Loucy (cell line): ENCODE measurements at regions not wholly inside any gene's neighbourhood (a gene's known extent, or its start where the extent isn't known, plus 50 kb on each side); places are given as distances from the start of the nearest gene placed in this dataset.

Experiments used
- H2AFZ ChIP-seq: fragments of 200-600 bp; sonication (generic); 2 replicates; pipeline ENCODE4 v1.6.0; 2016; ENCODE audit warnings: antibody characterized with exemption, mild to moderate bottlenecking, low read length, moderate library complexity
- H3F3A ChIP-seq: fragments of 200-600 bp; 2 replicates; pipeline ENCODE4 v1.6.0; 2016; ENCODE audit warnings: antibody characterized with exemption, low read depth, mild to moderate bottlenecking
- H3K27me3 ChIP-seq: fragments of 200-600 bp; sonication (generic); 2 replicates; pipeline ENCODE4 v1.6.1; 2014; ENCODE audit warnings: low read length, mild to moderate bottlenecking; ENCODE audit not compliant: insufficient read depth, poor library complexity, severe bottlenecking
- H3K36me3 ChIP-seq: fragments of 200-600 bp; sonication (generic); 2 replicates; pipeline ENCODE4 v1.6.1; 2016; ENCODE audit warnings: low read length; ENCODE audit not compliant: insufficient read depth
- H3K4me1 ChIP-seq: fragments of 200-600 bp; sonication (generic); 2 replicates; pipeline ENCODE4 v1.5.1; 2014; ENCODE audit warnings: low read length, mild to moderate bottlenecking; ENCODE audit not compliant: insufficient read depth, poor library complexity, severe bottlenecking
- H3K4me2 ChIP-seq: fragments of 200-600 bp; sonication (generic); 2 replicates; pipeline ENCODE4 v1.6.0; 2014; ENCODE audit warnings: antibody characterized with exemption, low read length, low read depth, mild to moderate bottlenecking; ENCODE audit not compliant: poor library complexity, severe bottlenecking
- H3K4me3 ChIP-seq: fragments of 200-600 bp; sonication (generic); 2 replicates; pipeline ENCODE4 v1.5.1; 2014; ENCODE audit warnings: low read length, mild to moderate bottlenecking, mixed read lengths; ENCODE audit not compliant: poor library complexity, severe bottlenecking
- H3K79me2 ChIP-seq: fragments of 200-600 bp; sonication (generic); 2 replicates; pipeline ENCODE4 v1.6.1; 2014; ENCODE audit warnings: low read length; ENCODE audit not compliant: insufficient read depth
- H3K9ac ChIP-seq: fragments of 200-600 bp; sonication (generic); 2 replicates; pipeline ENCODE4 v1.6.0; 2014; ENCODE audit warnings: mild to moderate bottlenecking, low read depth, low read length, moderate library complexity; ENCODE audit not compliant: poor library complexity, severe bottlenecking
- H3K9me2 ChIP-seq: fragments of 200-600 bp; sonication (generic); replicated peaks from 2 replicates; pipeline ENCODE4 v1.6.1; 2016; ENCODE audit warnings: low read depth, low read length, mixed read lengths
- H3K9me3 ChIP-seq: fragments of 200-600 bp; sonication (generic); 2 replicates; pipeline ENCODE4 v1.6.1; 2014; ENCODE audit warnings: mild to moderate bottlenecking, antibody characterized with exemption, low read length, low read depth; ENCODE audit not compliant: insufficient read depth
- H4K20me1 ChIP-seq: fragments of 200-600 bp; sonication (generic); 2 replicates; pipeline ENCODE4 v1.6.0; 2014; ENCODE audit warnings: antibody characterized with exemption, low read length, mild to moderate bottlenecking; ENCODE audit not compliant: insufficient read depth, poor library complexity, severe bottlenecking
- EZH2phosphoT487 ChIP-seq: fragments of 200-600 bp; IDR thresholded peaks from 2 replicates; pipeline ENCODE4 v1.6.1; 2018; ENCODE audit warnings: antibody characterized with exemption, mild to moderate bottlenecking, moderate library complexity, borderline replicate concordance
- TF ChIP-seq, protein P1 (sequence below): fragments of 200-600 bp; sonication (generic); conservative IDR thresholded peaks from 2 replicates; pipeline ENCODE4 v1.5.1; 2014; ENCODE audit warnings: mild to moderate bottlenecking, antibody characterized with exemption, low read length

DNA sequence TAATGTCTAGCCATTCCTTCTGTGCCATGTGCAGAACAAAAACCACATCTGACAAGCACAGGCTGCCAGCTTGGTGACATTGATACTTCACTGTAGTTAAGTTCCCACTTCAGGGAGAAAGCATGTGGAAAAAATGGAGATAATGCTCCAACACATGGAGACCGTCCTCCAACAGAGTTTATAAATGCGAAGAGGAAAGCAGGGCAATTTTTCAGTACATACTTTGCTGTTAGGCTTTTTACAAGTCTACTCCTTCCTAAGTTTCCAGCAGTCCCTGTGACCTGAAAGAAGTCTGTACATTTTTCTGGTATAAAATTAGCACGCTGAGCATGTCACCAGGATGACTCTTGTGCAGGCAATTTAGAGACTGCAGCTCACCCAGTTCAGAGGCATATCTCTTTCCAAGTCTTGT is 766.9 kb upstream of the IGFBP7 start:
- H3K27me3 ChIP-seq = no peaks in the 10 kb centered on the region
- no peak overlapping the region for H3K4me2 ChIP-seq
- no peaks in the 10 kb centered on the region for H3K9me3 ChIP-seq
- no peak overlapping the region for H2AFZ ChIP-seq
- H3K4me1 ChIP-seq = no peaks in the 10 kb centered on the region
- H3K36me3 ChIP-seq = no peaks in the 10 kb centered on the region
- TF ChIP-seq EZH2phosphoT487 = no peak
- TF ChIP-seq, protein P1, sequence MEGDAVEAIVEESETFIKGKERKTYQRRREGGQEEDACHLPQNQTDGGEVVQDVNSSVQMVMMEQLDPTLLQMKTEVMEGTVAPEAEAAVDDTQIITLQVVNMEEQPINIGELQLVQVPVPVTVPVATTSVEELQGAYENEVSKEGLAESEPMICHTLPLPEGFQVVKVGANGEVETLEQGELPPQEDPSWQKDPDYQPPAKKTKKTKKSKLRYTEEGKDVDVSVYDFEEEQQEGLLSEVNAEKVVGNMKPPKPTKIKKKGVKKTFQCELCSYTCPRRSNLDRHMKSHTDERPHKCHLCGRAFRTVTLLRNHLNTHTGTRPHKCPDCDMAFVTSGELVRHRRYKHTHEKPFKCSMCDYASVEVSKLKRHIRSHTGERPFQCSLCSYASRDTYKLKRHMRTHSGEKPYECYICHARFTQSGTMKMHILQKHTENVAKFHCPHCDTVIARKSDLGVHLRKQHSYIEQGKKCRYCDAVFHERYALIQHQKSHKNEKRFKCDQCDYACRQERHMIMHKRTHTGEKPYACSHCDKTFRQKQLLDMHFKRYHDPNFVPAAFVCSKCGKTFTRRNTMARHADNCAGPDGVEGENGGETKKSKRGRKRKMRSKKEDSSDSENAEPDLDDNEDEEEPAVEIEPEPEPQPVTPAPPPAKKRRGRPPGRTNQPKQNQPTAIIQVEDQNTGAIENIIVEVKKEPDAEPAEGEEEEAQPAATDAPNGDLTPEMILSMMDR = no peak
- no peak overlapping the region for H3K9ac ChIP-seq
- H3K4me3 ChIP-seq = no peak overlapping the region
- H3F3A ChIP-seq = no peaks in the 10 kb centered on the region
- H3K79me2 ChIP-seq = no peaks in the 10 kb centered on the region
- H3K9me2 ChIP-seq = no peaks in the 10 kb centered on the region
- no peaks in the 10 kb centered on the region for H4K20me1 ChIP-seq

DNA sequence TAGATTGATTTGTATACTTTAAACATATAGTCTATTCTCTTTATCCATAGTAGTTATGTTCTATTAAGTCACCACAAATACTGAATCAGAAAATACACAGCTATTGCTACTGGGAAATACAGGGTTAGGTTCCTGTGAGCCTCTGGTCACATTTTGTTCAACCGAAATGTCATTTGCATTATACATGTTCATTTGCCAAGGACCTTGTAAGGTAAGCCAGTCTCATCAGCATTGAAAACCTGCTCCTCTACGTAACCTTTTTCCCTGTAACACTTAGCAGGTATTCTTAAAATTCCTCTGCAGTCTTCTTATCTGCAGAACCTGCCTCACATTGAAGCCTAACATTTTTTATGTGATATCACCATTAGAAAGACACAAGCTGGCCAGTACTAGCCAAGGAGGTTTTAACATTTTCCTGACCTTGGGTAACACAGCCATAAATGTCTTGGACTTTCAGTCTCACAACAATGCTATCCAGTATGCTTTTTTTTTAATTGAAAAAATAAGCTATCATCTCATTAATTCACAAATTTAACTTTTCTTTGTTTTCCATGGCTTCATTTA is 765.7 kb upstream of the IGFBP7 start:
- Histone ChIP-seq H2AFZ (no peak overlapping the region), H3K9me3 (no peaks in the 10 kb centered on the region), H3K36me3 (no peaks in the 10 kb centered on the region), H3K9me2 (no peaks in the 10 kb centered on the region), H3K79me2 (no peaks in the 10 kb centered on the region), H4K20me1 (no peaks in the 10 kb centered on the region), H3K9ac (no peak overlapping the region), H3K4me2 (no peak overlapping the region), H3K27me3 (no peaks in the 10 kb centered on the region), H3K4me1 (no peaks in the 10 kb centered on the region), H3F3A (no peaks in the 10 kb centered on the region), H3K4me3 (no peak overlapping the region)
- TF ChIP-seq, protein P1 = no peak
- no peak for TF ChIP-seq EZH2phosphoT487

DNA sequence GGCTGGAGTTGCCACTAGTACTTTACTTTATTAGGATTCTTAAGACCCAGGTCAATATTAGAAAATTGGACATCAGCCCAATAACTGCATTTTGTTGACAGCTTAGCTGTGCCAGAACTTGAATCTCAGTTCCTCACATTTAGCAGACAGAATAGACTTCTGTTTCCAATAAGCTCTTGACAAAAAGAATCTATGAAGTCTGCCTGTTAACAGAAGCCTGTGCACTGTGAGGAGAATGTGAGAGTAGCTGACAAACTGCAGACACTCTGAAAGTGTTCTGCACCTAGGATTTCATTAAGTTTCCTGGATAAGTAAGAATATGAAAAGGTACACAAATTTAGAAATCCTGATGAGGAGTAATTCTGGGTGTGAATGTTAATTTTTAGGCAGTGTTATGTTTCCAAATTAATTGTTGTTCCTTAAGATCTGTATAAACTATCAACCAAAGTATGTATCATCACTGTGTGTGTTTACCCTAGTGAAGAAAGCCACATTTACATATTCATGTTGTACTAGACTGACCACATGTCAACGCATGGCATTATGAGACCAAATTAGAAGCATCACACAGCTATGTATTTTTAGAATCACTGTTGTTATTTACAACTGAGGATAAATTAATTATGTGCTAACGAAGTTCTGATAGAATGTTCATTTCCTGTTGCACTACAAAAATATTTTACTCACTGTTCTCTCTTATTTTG is 756.4 kb upstream of the IGFBP7 start:
- Histone ChIP-seq H3K9me3 (no peaks in the 10 kb centered on the region), H3K27me3 (no peaks in the 10 kb centered on the region), H3K36me3 (no peaks in the 10 kb centered on the region), H2AFZ (no peak overlapping the region), H3K9me2 (no peaks in the 10 kb centered on the region), H3K4me2 (no peak overlapping the region), H3K4me3 (no peak overlapping the region), H3K9ac (no peak overlapping the region), H4K20me1 (no peaks in the 10 kb centered on the region), H3F3A (no peaks in the 10 kb centered on the region), H3K4me1 (no peaks in the 10 kb centered on the region), H3K79me2 (no peaks in the 10 kb centered on the region)
- TF ChIP-seq, protein P1 = no peak
- TF ChIP-seq EZH2phosphoT487 = no peak
